K562 (cell line): ENCODE measurements at regions not wholly inside any gene's neighbourhood (a gene's known extent, or its start where the extent isn't known, plus 50 kb on each side); places are given as distances from the start of the nearest gene placed in this dataset.

Experiments
- ATAC-seq: fragments of 200-7000 bp; cut with Tn5 transposase; 3 replicates; pipeline ENCODE4 v1.9.1; 2020; ENCODE audit warnings: moderate library complexity
- BruUV-seq: library from RNA; stranded (reverse); fragments of 400-500 nt; replicated peaks from 2 replicates; lab custom pipeline; 2021; lab: Mats Ljungman, UMichigan
- CTCF ChIA-PET: fragments of 300-600 bp; formaldehyde crosslinking; extraction: SDS; loops from one replicate; lab custom pipeline; 2021; ENCODE audit warnings: low intra/inter-chr PET ratio; lab: Yijun Ruan, JAX
- POLR2A ChIA-PET: fragments of 300-600, 350-650 bp; sonication (Branson Sonifier 250); formaldehyde crosslinking; extraction: SDS; loops from one replicate; lab custom pipeline; 2021; ENCODE audit warnings: antibody characterized with exemption, inconsistent platforms; lab: Yijun Ruan, JAX
- DNase-seq, 4 experiments: peaks; one replicate each; pipeline versions ENCODE4 v3.0.0 to v3.0.0-alpha.2; 2011 to 2018; ENCODE audit warnings: low spot score in 3 of 4, mixed read lengths in 3 of 4; ENCODE audit errors: extremely low read depth in 1 of 4
- FAIRE-seq: peaks from 2 replicates; lab custom pipeline; 2011; peaks lifted over from hg19 to GRCh38; lab: Jason Lieb, UNC
- H2AFZ ChIP-seq: 2 replicates; pipeline ENCODE4 v1.6.0; 2011; ENCODE audit warnings: low read depth, low read length, control low read depth, inconsistent platforms
- H3K27ac ChIP-seq: fragments of 200-600 bp; 3 replicates; pipeline ENCODE4 v1.8.0; 2011; ENCODE audit warnings: low read depth, mild to moderate bottlenecking, control low read depth, inconsistent platforms, low read length, moderate library complexity, mixed read lengths; ENCODE audit errors: extremely low read depth
- H3K27me3 ChIP-seq, 2 experiments: fragments of 300-600 bp in 1 of 2; 2 replicates in 1 of 2; 3 replicates in 1 of 2; pipeline versions ENCODE4 v1.6.0 to v1.8.0; 2011; ENCODE audit warnings: inconsistent platforms in 2 of 2, low read length in 2 of 2, mild to moderate bottlenecking in 1 of 2, mixed read lengths in 1 of 2, moderate library complexity in 1 of 2; ENCODE audit not compliant: control insufficient read depth in 2 of 2, insufficient read depth in 2 of 2
- H3K36me3 ChIP-seq: fragments of 300-600 bp; 3 replicates; pipeline ENCODE4 v1.8.0; 2011; ENCODE audit warnings: mild to moderate bottlenecking, low read length, inconsistent platforms; ENCODE audit not compliant: control insufficient read depth, insufficient read depth
- H3K4me1 ChIP-seq, 2 experiments: fragments of 200-600 bp in 1 of 2; replicated peaks in 1 of 2; 2 replicates in 1 of 2; 3 replicates in 1 of 2; pipeline versions ENCODE4 v1.5.1 to v1.8.0; 2011; ENCODE audit warnings: inconsistent platforms in 2 of 2, low read length in 2 of 2, mild to moderate bottlenecking in 1 of 2, mixed read lengths in 1 of 2, moderate library complexity in 1 of 2; ENCODE audit not compliant: control insufficient read depth in 2 of 2, insufficient read depth in 2 of 2
- H3K4me2 ChIP-seq: 2 replicates; pipeline ENCODE4 v1.6.1; 2011; ENCODE audit warnings: low read length, control low read depth, inconsistent platforms, mixed read lengths; ENCODE audit not compliant: insufficient read depth
- H3K4me3 ChIP-seq: fragments of 200-600 bp; sonication (generic), shearing (Covaris generic); 2 replicates; pipeline ENCODE4 v1.5.1; 2016; ENCODE audit warnings: control low read depth, inconsistent platforms
- H3K79me2 ChIP-seq: fragments of 200-600 bp; 3 replicates; pipeline ENCODE4 v1.8.0; 2011; ENCODE audit warnings: low read length, inconsistent platforms; ENCODE audit not compliant: control insufficient read depth, insufficient read depth
- H3K9ac ChIP-seq, 2 experiments: 2 replicates each; pipeline versions ENCODE4 v1.6.0 to v1.6.1; 2011; ENCODE audit warnings: low read depth in 2 of 2, low read length in 2 of 2, control low read depth in 1 of 2, inconsistent platforms in 1 of 2, mild to moderate bottlenecking in 1 of 2, mixed read lengths in 1 of 2; ENCODE audit not compliant: insufficient read depth in 1 of 2
- H3K9me1 ChIP-seq: one replicate; pipeline ENCODE4 v1.6.0; 2011; ENCODE audit warnings: inconsistent platforms, mild to moderate bottlenecking, low read length, moderate library complexity; ENCODE audit not compliant: control insufficient read depth, insufficient read depth
- H3K9me3 ChIP-seq: replicated peaks from 2 replicates; pipeline ENCODE4 v1.5.1; 2011; ENCODE audit warnings: low read depth, low read length, inconsistent platforms; ENCODE audit not compliant: control insufficient read depth, insufficient read depth
- H4K20me1 ChIP-seq: replicated peaks from 2 replicates; pipeline ENCODE4 v1.6.1; 2011; ENCODE audit warnings: low read length, inconsistent platforms, mixed read lengths; ENCODE audit not compliant: control insufficient read depth, insufficient read depth
- HMGXB4 ChIP-seq: sonication (generic); formaldehyde crosslinking; IDR thresholded peaks from 2 replicates; pipeline ENCODE4 v1.8.1; 2023; ENCODE audit warnings: mild to moderate bottlenecking, missing genetic modification reagents
- PHB2 ChIP-seq: fragments of 450-650 bp; IDR thresholded peaks from 2 replicates; pipeline ENCODE4 v1.6.1; 2017; ENCODE audit warnings: low read depth
- POLR2A ChIP-seq: fragments of 450-650 bp; conservative IDR thresholded peaks from 2 replicates; pipeline ENCODE4 v1.6.1; 2016
- ZBTB17 ChIP-seq: fragments of 450-650 bp; formaldehyde crosslinking; IDR thresholded peaks from 2 replicates; pipeline ENCODE4 v1.4.0; 2020; ENCODE audit warnings: mild to moderate bottlenecking
- ZSCAN29 ChIP-seq: fragments of 450-650 bp; IDR thresholded peaks from 2 replicates; pipeline ENCODE4 v1.6.1; 2017
- WGBS: fragments of 100-300 bp; shearing (Covaris generic); methylation state at CpG from one replicate; pipeline ENCODE4 v1.1.6; 2016; ENCODE audit warnings: low coverage, mixed read lengths; ENCODE audit not compliant: insufficient coverage; ENCODE audit errors: missing lambda C conversion rate; 5-methylcytosine and 5-hydroxymethylcytosine counted together
- in situ Hi-C: fragments of 300-500 bp; cut with MboI; formaldehyde crosslinking; loops from 4 replicates; pipeline ENCODE4 v1.15.0; 2018; ENCODE audit warnings: inconsistent platforms, mixed read lengths
- intact Hi-C: fragments of 100-400 bp; cut with micrococcal nuclease; formaldehyde crosslinking; loops from 2 replicates; pipeline ENCODE4 v1.14.2; 2022
- TF ChIP-seq, protein P1 (sequence below): fragments of 250-450 bp; sonication (Bioruptor Pico); IDR thresholded peaks from 2 replicates; pipeline ENCODE4 v1.9.0; 2021; ENCODE audit warnings: mild to moderate bottlenecking

DNA sequence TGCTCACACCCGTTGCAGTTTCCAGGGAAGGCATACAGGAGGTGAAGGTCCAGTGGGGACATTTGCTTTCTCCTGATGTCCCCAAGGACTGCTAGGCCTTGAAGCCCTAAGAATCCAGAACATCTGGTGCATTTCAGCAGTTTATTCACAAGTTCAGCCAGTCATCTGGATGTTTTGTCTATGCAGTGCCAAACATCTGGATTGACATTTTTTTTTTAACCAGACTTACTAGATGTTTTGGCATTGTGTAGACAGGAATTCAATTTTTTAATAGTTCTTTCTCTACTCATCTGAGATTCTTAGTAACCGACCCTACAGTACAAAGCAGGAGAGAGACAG is 256.2 kb downstream of the CLIC5 start:
- H3K27ac ChIP-seq = no peak overlapping the region
- ChIA-PET POLR2A (no interaction called here), CTCF (no interaction called here)
- in situ Hi-C loops (no loop called here), intact Hi-C loops (no loop called here)
- DNase-seq (no peak), ATAC-seq (no peak), FAIRE-seq (no peak)
- no peaks in the 10 kb centered on the region for H3K9me1 ChIP-seq
- no peak overlapping the region for H3K4me3 ChIP-seq
- H3K4me2 ChIP-seq = no peak overlapping the region
- no peaks in the 10 kb centered on the region for H3K4me1 ChIP-seq
- no peaks in the 10 kb centered on the region for H4K20me1 ChIP-seq
- 0% methylated on average over 2 of the region's 2 CpGs for WGBS
- no peaks in the 10 kb centered on the region for H3K36me3 ChIP-seq
- no TSS peak for BruUV-seq
- H3K9ac ChIP-seq = no peak overlapping the region
- no peaks in the 10 kb centered on the region for H3K9me3 ChIP-seq
- 0 out of 5 replicates have a peak, but pooled peaks cover 0 to 3% of the 10 kb centered on the region in 2 experiments for H3K27me3 ChIP-seq
- TF ChIP-seq POLR2A = no peak
- TF ChIP-seq HMGXB4 (CRISPR knock-in tag) = no peak
- TF ChIP-seq ZBTB17 = no peak
- TF ChIP-seq, protein P1, sequence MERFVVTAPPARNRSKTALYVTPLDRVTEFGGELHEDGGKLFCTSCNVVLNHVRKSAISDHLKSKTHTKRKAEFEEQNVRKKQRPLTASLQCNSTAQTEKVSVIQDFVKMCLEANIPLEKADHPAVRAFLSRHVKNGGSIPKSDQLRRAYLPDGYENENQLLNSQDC (CRISPR knock-in tag) = no peak
- TF ChIP-seq ZSCAN29 = peak; percentile 63; the same call in 1 of the 2 replicates
- no peak for TF ChIP-seq PHB2
- H3K79me2 ChIP-seq = no peaks in the 10 kb centered on the region
- H2AFZ ChIP-seq = no peak overlapping the region
